Subcutaneous abdominal adipose tissue (tissue), 5 donors: ENCODE measurements at regions not wholly inside any gene's neighbourhood (a gene's known extent, or its start where the extent isn't known, plus 50 kb on each side); places are given as distances from the start of the nearest gene placed in this dataset.

Experiments used
- H3K27ac ChIP-seq: one replicate; pipeline ENCODE4 v1.7.0; 2013; ENCODE audit warnings: low read depth, mild to moderate bottlenecking, inconsistent platforms, low read length, moderate library complexity
- H3K27me3 ChIP-seq, 5 donors: one replicate each; pipeline ENCODE4 v1.7.0; 2013; ENCODE audit warnings: low read length in 5 of 5, inconsistent platforms in 1 of 5; ENCODE audit not compliant: control insufficient read depth in 5 of 5, insufficient read depth in 4 of 5
- H3K36me3 ChIP-seq, 5 donors: one replicate each; pipeline ENCODE4 v1.7.0; 2013; ENCODE audit warnings: low read length in 5 of 5; ENCODE audit not compliant: control insufficient read depth in 5 of 5, insufficient read depth in 5 of 5
- H3K4me1 ChIP-seq, 5 donors: one replicate each; pipeline ENCODE4 v1.7.0; 2013; ENCODE audit warnings: low read length in 5 of 5, mild to moderate bottlenecking in 3 of 5, moderate library complexity in 1 of 5; ENCODE audit not compliant: control insufficient read depth in 5 of 5, insufficient read depth in 5 of 5
- H3K4me3 ChIP-seq, 5 donors: one replicate each; pipeline ENCODE4 v1.7.0; 2013; ENCODE audit warnings: low read length in 5 of 5, low read depth in 1 of 5
- H3K9ac ChIP-seq, 5 donors: one replicate each; pipeline ENCODE4 v1.7.0; 2013; ENCODE audit warnings: low read length in 5 of 5, mild to moderate bottlenecking in 4 of 5, moderate library complexity in 3 of 5
- H3K9me3 ChIP-seq, 5 donors: one replicate each; pipeline ENCODE4 v1.7.0; 2013; ENCODE audit warnings: low read length in 5 of 5; ENCODE audit not compliant: control insufficient read depth in 5 of 5
- donor health status: healthy.
- donor health status: healthy.
- donor health status: healthy.
- donor health status: healthy.
- donor health status: healthy.

- Histone ChIP-seq H3K9ac (no peak overlapping the region), H3K9me3 (no peaks in the 10 kb centered on the region), H3K4me3 (no peak overlapping the region), H3K27ac (no peak overlapping the region), H3K36me3 (no peaks in the 10 kb centered on the region), H3K4me1 (peaks cover 0 to 4% (median 0%) of the 10 kb centered on the region in 5 donors), H3K27me3 (no peaks in the 10 kb centered on the region)
Measured at GRCh38 chr6:146895101-146895771, 296.5 kb downstream of the ADGB start.

GRCh38 chr6:146895772-146896061 lies 296.9 kb downstream of the ADGB start:
- no peak overlapping the region for H3K27ac ChIP-seq
- H3K27me3 ChIP-seq = no peaks in the 10 kb centered on the region
- H3K4me1 ChIP-seq = peaks cover 0 to 4% (median 0%) of the 10 kb centered on the region in 5 donors
- H3K4me3 ChIP-seq = no peak overlapping the region
- no peaks in the 10 kb centered on the region for H3K36me3 ChIP-seq
- no peaks in the 10 kb centered on the region for H3K9me3 ChIP-seq
- no peak overlapping the region for H3K9ac ChIP-seq

- Histone ChIP-seq H3K27me3 (no peaks in the 10 kb centered on the region), H3K27ac (no peak overlapping the region), H3K36me3 (no peaks in the 10 kb centered on the region), H3K9me3 (no peaks in the 10 kb centered on the region), H3K4me3 (no peak overlapping the region), H3K4me1 (peaks cover 0 to 4% (median 0%) of the 10 kb centered on the region in 5 donors), H3K9ac (no peak overlapping the region)
Measured at GRCh38 chr6:146896062-146896813, 297.5 kb downstream of the ADGB start.

- no peaks in the 10 kb centered on the region for H3K9me3 ChIP-seq
- H3K4me3 ChIP-seq = no peak overlapping the region
- H3K36me3 ChIP-seq = no peaks in the 10 kb centered on the region
- peaks cover 0 to 2% (median 0%) of the 10 kb centered on the region in 5 donors for H3K4me1 ChIP-seq
- H3K27ac ChIP-seq = no peak overlapping the region
- H3K27me3 ChIP-seq = no peaks in the 10 kb centered on the region
- H3K9ac ChIP-seq = no peak overlapping the region
Measured at GRCh38 chr6:146896960-146897701, 298.4 kb downstream of the ADGB start.

- Histone ChIP-seq H3K27me3 (no peaks in the 10 kb centered on the region), H3K9ac (no peak overlapping the region), H3K36me3 (no peaks in the 10 kb centered on the region), H3K4me1 (no peaks in the 10 kb centered on the region), H3K4me3 (no peak overlapping the region), H3K27ac (no peak overlapping the region), H3K9me3 (no peaks in the 10 kb centered on the region)
Measured at GRCh38 chr6:146898069-146898887, 299.5 kb downstream of the ADGB start.

- H3K4me1 ChIP-seq = no peaks in the 10 kb centered on the region
- H3K4me3 ChIP-seq = no peak overlapping the region
- no peaks in the 10 kb centered on the region for H3K9me3 ChIP-seq
- H3K27ac ChIP-seq = no peak overlapping the region
- H3K9ac ChIP-seq = no peak overlapping the region
- H3K27me3 ChIP-seq = no peaks in the 10 kb centered on the region
- H3K36me3 ChIP-seq = no peaks in the 10 kb centered on the region
Measured at GRCh38 chr6:146898888-146899227, 300.1 kb downstream of the ADGB start.

- no peak overlapping the region for H3K27ac ChIP-seq
- H3K36me3 ChIP-seq = no peaks in the 10 kb centered on the region
- H3K9ac ChIP-seq = no peak overlapping the region
- no peaks in the 10 kb centered on the region for H3K9me3 ChIP-seq
- no peak overlapping the region for H3K4me3 ChIP-seq
- no peaks in the 10 kb centered on the region for H3K27me3 ChIP-seq
- peaks cover 0 to 12% (median 8%) of the 10 kb centered on the region in 5 donors for H3K4me1 ChIP-seq
Measured at GRCh38 chr6:146901940-146902816, 302.0 kb upstream of the STXBP5 start.

GRCh38 chr6:146902846-146903245 lies 301.4 kb upstream of the STXBP5 start:
- Histone ChIP-seq H3K27ac (no peak overlapping the region), H3K4me3 (no peak overlapping the region), H3K36me3 (no peaks in the 10 kb centered on the region), H3K9ac (no peak overlapping the region), H3K9me3 (no peaks in the 10 kb centered on the region), H3K4me1 (peaks cover 0 to 12% (median 8%) of the 10 kb centered on the region in 5 donors), H3K27me3 (no peaks in the 10 kb centered on the region)

GRCh38 chr6:146903451-146903850 lies 300.8 kb upstream of the STXBP5 start:
- H3K4me1 ChIP-seq = peaks cover 0 to 12% (median 8%) of the 10 kb centered on the region in 5 donors
- no peak overlapping the region for H3K9ac ChIP-seq
- no peak overlapping the region for H3K27ac ChIP-seq
- no peaks in the 10 kb centered on the region for H3K36me3 ChIP-seq
- no peaks in the 10 kb centered on the region for H3K27me3 ChIP-seq
- no peaks in the 10 kb centered on the region for H3K9me3 ChIP-seq
- no peak overlapping the region for H3K4me3 ChIP-seq
